PC-3 (cell line): ENCODE measurements at regions not wholly inside any gene's neighbourhood (a gene's known extent, or its start where the extent isn't known, plus 50 kb on each side); places are given as distances from the start of the nearest gene placed in this dataset.

Source experiments
- ATAC-seq: fragments of 200-7000 bp; cut with Tn5 transposase; 2 replicates; pipeline ENCODE4 v1.9.1; 2020; ENCODE audit warnings: mild to moderate bottlenecking, moderate library complexity
- BruUV-seq: library from RNA; stranded (reverse); fragments of 400-500 nt; replicated peaks from 2 replicates; lab custom pipeline; 2021; lab: Mats Ljungman, UMichigan
- CTCF ChIA-PET: fragments of 300-600 bp; sonication (Branson Sonifier 250); formaldehyde crosslinking; loops from one replicate; lab custom pipeline; 2022; ENCODE audit warnings: antibody characterized with exemption; lab: Charles Lee
- POLR2A ChIA-PET: fragments of 300-600 bp; sonication (Branson Sonifier 250); formaldehyde crosslinking; loops from one replicate; lab custom pipeline; 2022; ENCODE audit warnings: antibody characterized with exemption; ENCODE audit not compliant: unreplicated experiment; lab: Charles Lee
- DNase-seq: peaks from one replicate; pipeline ENCODE4 v3.0.0-alpha.2; 2015
- H2AFZ ChIP-seq: fragments of 300-600 bp; sonication (generic); 2 replicates; pipeline ENCODE4 v1.6.0; 2016; ENCODE audit warnings: antibody characterized with exemption, low read length
- H3F3A ChIP-seq: fragments of 300-600 bp; sonication (generic); one replicate; pipeline ENCODE4 v1.6.0; 2017; ENCODE audit warnings: antibody characterized with exemption, low read length, control low read depth, mild to moderate bottlenecking; ENCODE audit not compliant: unreplicated experiment
- H3K27ac ChIP-seq: fragments of 300-600 bp; sonication (generic); 2 replicates; pipeline ENCODE4 v1.5.1; 2016; ENCODE audit warnings: mild to moderate bottlenecking, low read length
- H3K27me3 ChIP-seq: fragments of 300-600 bp; sonication (generic); 2 replicates; pipeline ENCODE4 v1.6.1; 2016; ENCODE audit warnings: low read length, mixed read lengths
- H3K36me3 ChIP-seq: fragments of 300-600 bp; sonication (generic); 2 replicates; pipeline ENCODE4 v1.6.1; 2016; ENCODE audit warnings: low read depth, mixed run types, low read length, mixed read lengths
- H3K4me1 ChIP-seq: fragments of 300-600 bp; sonication (generic); 2 replicates; pipeline ENCODE4 v1.5.1; 2016; ENCODE audit warnings: low read length; ENCODE audit not compliant: insufficient read depth
- H3K4me2 ChIP-seq: fragments of 300-600 bp; sonication (generic); 2 replicates; pipeline ENCODE4 v1.6.0; 2016; ENCODE audit warnings: low read length
- H3K4me3 ChIP-seq: fragments of 300-600 bp; sonication (generic); 2 replicates; pipeline ENCODE4 v1.5.1; 2016; ENCODE audit warnings: mild to moderate bottlenecking, low read length, mixed read lengths
- H3K79me2 ChIP-seq: fragments of 300-600 bp; sonication (generic); 2 replicates; pipeline ENCODE4 v1.6.1; 2017; ENCODE audit warnings: low read length, mixed read lengths
- H3K9ac ChIP-seq: fragments of 300-600 bp; sonication (generic); 2 replicates; pipeline ENCODE4 v1.6.0; 2016; ENCODE audit warnings: mild to moderate bottlenecking, low read length
- H3K9me2 ChIP-seq: fragments of 300-600 bp; sonication (generic); replicated peaks from 2 replicates; pipeline ENCODE4 v1.6.1; 2016; ENCODE audit warnings: mixed run types, low read length, mixed read lengths
- H3K9me3 ChIP-seq: fragments of 300-600 bp; sonication (generic); 2 replicates; pipeline ENCODE4 v1.6.1; 2016; ENCODE audit warnings: low read length, mixed read lengths
- H4K20me1 ChIP-seq: fragments of 300-600 bp; sonication (generic); 2 replicates; pipeline ENCODE4 v1.6.1; 2016; ENCODE audit warnings: low read length, mixed read lengths
- EZH2 ChIP-seq: fragments of 300-600 bp; sonication (generic); IDR thresholded peaks from one replicate; pipeline ENCODE4 v1.6.1; 2017; ENCODE audit warnings: antibody characterized with exemption, mild to moderate bottlenecking, low read length; ENCODE audit not compliant: unreplicated experiment
- EZH2phosphoT487 ChIP-seq: fragments of 300-600 bp; sonication (generic); IDR thresholded peaks from 2 replicates; pipeline ENCODE4 v1.6.1; 2018; ENCODE audit warnings: mild to moderate bottlenecking, antibody characterized with exemption, low read length, borderline replicate concordance
- intact Hi-C: fragments of 100-400 bp; cut with micrococcal nuclease; formaldehyde crosslinking; loops from 2 replicates; pipeline ENCODE4 v1.9.0; 2023
- TF ChIP-seq, protein P1 (sequence below): fragments of 300-600 bp; sonication (generic); conservative IDR thresholded peaks from 2 replicates; pipeline ENCODE4 v1.5.1; 2017; ENCODE audit warnings: antibody characterized with exemption, low read depth, mild to moderate bottlenecking, low read length

DNA sequence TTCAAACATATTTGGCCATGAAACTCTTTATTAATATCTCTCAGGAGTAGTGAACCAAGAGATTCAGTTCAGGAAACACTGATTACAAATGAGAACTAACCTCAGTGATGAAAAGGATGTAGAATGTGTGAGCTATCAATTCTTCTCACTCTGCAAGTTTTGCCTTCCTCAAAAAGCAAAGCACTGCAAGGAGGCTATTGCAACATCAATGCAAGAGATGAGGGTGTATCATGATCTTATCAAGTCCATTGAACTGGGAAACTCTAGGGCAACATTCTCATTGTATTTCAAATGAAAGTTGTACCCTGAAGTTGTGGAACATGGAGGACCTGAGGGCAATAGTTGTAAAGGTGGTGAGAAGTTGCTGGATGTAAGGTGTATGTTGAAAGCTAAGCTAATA, 56.4 kb upstream of the VEGFC start:
- Histone ChIP-seq H3K4me2 (no peak overlapping the region), H3K9me2 (no peaks in the 10 kb centered on the region), H2AFZ (no peak overlapping the region), H3K27ac (no peak overlapping the region), H3K4me3 (no peak overlapping the region), H3K36me3 (no peaks in the 10 kb centered on the region; the same call in 1 of the 2 replicates), H3K27me3 (no peaks in the 10 kb centered on the region), H3K4me1 (peaks cover 2% of the 10 kb centered on the region), H3K9ac (no peak overlapping the region), H3F3A (no peaks in the 10 kb centered on the region), H3K79me2 (no peaks in the 10 kb centered on the region), H4K20me1 (no peaks in the 10 kb centered on the region), H3K9me3 (peaks cover 5% of the 10 kb centered on the region; the same call in 1 of the 2 replicates)
- ChIA-PET POLR2A (no interaction called here), CTCF (no interaction called here)
- BruUV-seq, result no TSS peak
- ATAC-seq (no peak), DNase-seq (no peak)
- TF ChIP-seq, protein P1, sequence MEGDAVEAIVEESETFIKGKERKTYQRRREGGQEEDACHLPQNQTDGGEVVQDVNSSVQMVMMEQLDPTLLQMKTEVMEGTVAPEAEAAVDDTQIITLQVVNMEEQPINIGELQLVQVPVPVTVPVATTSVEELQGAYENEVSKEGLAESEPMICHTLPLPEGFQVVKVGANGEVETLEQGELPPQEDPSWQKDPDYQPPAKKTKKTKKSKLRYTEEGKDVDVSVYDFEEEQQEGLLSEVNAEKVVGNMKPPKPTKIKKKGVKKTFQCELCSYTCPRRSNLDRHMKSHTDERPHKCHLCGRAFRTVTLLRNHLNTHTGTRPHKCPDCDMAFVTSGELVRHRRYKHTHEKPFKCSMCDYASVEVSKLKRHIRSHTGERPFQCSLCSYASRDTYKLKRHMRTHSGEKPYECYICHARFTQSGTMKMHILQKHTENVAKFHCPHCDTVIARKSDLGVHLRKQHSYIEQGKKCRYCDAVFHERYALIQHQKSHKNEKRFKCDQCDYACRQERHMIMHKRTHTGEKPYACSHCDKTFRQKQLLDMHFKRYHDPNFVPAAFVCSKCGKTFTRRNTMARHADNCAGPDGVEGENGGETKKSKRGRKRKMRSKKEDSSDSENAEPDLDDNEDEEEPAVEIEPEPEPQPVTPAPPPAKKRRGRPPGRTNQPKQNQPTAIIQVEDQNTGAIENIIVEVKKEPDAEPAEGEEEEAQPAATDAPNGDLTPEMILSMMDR, result no peak
- no peak for TF ChIP-seq EZH2
- no peak for TF ChIP-seq EZH2phosphoT487
- intact Hi-C loops, result no loop called here

DNA sequence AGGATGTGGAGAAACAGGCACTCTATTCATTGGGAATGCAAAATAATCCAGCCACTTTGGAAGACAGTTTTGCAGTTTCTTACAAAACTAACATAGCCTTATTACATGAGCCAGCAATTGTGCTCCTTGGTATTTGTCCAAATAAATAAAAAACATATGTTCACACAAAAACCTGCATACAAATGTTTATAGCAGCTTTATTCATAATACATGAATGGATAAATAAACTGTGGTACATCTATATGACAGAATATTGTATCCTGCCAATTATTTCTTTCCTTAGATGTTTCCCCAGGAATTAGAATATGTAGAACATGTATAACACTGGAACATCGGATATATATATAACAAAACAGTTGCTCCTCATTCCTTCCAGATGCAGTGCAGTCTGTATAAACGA, 57.7 kb upstream of the VEGFC start:
- Histone ChIP-seq H3K4me1 (no peaks in the 10 kb centered on the region), H3K4me2 (no peak overlapping the region), H3K9me3 (peaks cover 5% of the 10 kb centered on the region; the same call in 1 of the 2 replicates), H2AFZ (no peak overlapping the region), H4K20me1 (no peaks in the 10 kb centered on the region), H3K79me2 (no peaks in the 10 kb centered on the region), H3K36me3 (no peaks in the 10 kb centered on the region; the same call in 1 of the 2 replicates), H3K4me3 (no peak overlapping the region), H3K27ac (no peak overlapping the region), H3K9ac (no peak overlapping the region), H3K9me2 (no peaks in the 10 kb centered on the region), H3K27me3 (no peaks in the 10 kb centered on the region), H3F3A (no peaks in the 10 kb centered on the region)
- intact Hi-C loops, result no loop called here
- BruUV-seq, result no TSS peak
- TF ChIP-seq EZH2phosphoT487 (no peak), EZH2 (no peak)
- TF ChIP-seq, protein P1, result no peak
- CTCF ChIA-PET, result no interaction called here
- DNase-seq (no peak), ATAC-seq (no peak)
- POLR2A ChIA-PET, result no interaction called here

DNA sequence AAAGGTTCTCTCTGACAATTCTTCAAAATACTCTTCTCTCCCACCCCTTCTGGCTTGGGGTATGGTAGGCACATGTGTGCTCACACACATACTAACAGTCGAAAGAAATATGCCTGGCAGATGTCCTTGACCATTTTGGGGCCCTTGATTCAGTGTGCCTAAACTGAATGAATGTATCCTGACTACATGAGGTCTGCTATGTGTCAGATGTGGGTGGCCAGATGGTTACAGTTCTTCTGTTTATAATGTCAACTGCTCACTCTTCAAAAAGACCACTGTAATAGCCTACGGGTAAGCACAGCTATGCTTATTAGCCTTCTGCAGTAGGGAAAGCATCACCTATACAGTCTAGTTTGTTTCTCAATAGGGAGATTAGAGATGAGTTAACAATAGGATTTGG, 63.7 kb upstream of the VEGFC start:
- Histone ChIP-seq H3K9me3 (no peaks in the 10 kb centered on the region; the same call in 1 of the 2 replicates), H4K20me1 (no peaks in the 10 kb centered on the region), H3K9ac (no peak overlapping the region), H3K4me1 (no peaks in the 10 kb centered on the region), H3K79me2 (no peaks in the 10 kb centered on the region), H3K27ac (no peak overlapping the region), H2AFZ (no peak overlapping the region), H3K9me2 (no peaks in the 10 kb centered on the region), H3K4me3 (no peak overlapping the region), H3K4me2 (no peak overlapping the region), H3F3A (no peaks in the 10 kb centered on the region), H3K36me3 (no peaks in the 10 kb centered on the region), H3K27me3 (no peaks in the 10 kb centered on the region)
- POLR2A ChIA-PET, result no interaction called here
- TF ChIP-seq, protein P1, result no peak
- no peak for TF ChIP-seq EZH2phosphoT487
- no peak for TF ChIP-seq EZH2
- BruUV-seq, result no TSS peak
- intact Hi-C loops, result no loop called here
- CTCF ChIA-PET, result no interaction called here
- DNase-seq (no peak), ATAC-seq (no peak)
